Epithelial cell of prostate (primary cell): ENCODE measurements at regions not wholly inside any gene's neighbourhood (a gene's known extent, or its start where the extent isn't known, plus 50 kb on each side); places are given as distances from the start of the nearest gene placed in this dataset.

ENCODE experiments used
- DNase-seq: peaks from one replicate; pipeline ENCODE4 v3.0.0-alpha.2; 2011; ENCODE audit warnings: low read depth, low spot score
- H3K27ac ChIP-seq: fragments of 450-650 bp; 2 replicates; pipeline ENCODE4 v1.5.1; 2017; ENCODE audit warnings: mild to moderate bottlenecking

GRCh38 chr1:17488995-17489767, 49.7 kb upstream of the RCC2 start:
- H3K27ac ChIP-seq, result peak overlapping the region; percentile 63
- DNase-seq, result no peak
